ENCODE measurements at regions not wholly inside any gene's neighbourhood (a gene's known extent, or its start where the extent isn't known, plus 50 kb on each side); places are given as distances from the start of the nearest gene placed in this dataset.

DNA sequence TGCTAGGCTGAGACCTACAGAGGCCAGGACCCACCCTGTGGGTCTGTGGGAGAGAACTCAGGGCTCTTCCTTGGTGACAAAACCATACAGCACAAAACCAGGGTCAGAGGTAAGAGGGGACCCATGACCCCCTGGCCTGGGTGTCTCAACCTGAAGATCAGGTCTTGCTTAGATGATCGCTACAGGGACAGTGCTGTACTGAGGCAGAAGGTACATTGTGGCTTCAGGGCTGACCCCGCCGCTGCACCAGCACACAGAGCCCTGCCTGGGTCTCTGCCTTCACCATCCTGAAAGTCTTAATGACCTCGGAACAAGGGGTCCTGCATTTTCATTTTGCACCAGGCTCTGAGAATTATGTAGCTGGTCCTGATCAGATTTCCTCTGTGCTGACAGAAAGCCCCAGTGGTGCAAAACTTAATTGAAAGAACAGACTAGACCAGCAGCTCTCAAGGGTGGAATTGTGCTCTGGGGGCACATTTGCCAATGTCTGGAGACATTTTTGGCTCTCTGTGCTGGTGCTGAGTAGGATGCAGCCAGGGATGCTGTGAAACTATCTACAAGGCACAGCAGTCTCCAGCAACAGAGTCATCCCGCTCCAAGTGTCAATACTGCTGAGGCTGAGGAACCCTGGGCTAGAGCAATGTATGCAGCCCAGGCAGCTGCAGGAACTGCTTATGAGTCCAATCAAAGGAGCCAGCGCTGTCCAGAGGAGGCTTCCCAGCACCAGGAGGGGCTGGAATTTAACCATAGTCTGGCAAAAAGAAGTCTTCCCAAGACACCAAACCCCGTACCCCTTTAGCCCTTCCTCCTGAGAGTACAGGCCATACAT lies 254.9 kb downstream of the ERMARD start:
- TF ChIP-seq, protein P1, sequence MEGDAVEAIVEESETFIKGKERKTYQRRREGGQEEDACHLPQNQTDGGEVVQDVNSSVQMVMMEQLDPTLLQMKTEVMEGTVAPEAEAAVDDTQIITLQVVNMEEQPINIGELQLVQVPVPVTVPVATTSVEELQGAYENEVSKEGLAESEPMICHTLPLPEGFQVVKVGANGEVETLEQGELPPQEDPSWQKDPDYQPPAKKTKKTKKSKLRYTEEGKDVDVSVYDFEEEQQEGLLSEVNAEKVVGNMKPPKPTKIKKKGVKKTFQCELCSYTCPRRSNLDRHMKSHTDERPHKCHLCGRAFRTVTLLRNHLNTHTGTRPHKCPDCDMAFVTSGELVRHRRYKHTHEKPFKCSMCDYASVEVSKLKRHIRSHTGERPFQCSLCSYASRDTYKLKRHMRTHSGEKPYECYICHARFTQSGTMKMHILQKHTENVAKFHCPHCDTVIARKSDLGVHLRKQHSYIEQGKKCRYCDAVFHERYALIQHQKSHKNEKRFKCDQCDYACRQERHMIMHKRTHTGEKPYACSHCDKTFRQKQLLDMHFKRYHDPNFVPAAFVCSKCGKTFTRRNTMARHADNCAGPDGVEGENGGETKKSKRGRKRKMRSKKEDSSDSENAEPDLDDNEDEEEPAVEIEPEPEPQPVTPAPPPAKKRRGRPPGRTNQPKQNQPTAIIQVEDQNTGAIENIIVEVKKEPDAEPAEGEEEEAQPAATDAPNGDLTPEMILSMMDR (IDR thresholded peaks at IDR 0.05; ENCODE audit: low read depth, low read length) = no peak
- no peak for TF ChIP-seq POLR2A (IDR thresholded peaks at IDR 0.05; ENCODE audit: extremely low read depth, insufficient read length)
